ENCODE measurements at regions not wholly inside any gene's neighbourhood (a gene's known extent, or its start where the extent isn't known, plus 50 kb on each side); places are given as distances from the start of the nearest gene placed in this dataset. TPM values are rescaled to one million over a fixed set of nuclear protein-coding genes. Genes with fewer than 3 reads are reported as not detected.

- no peak overlapping the region for H3K9ac ChIP-seq
- no peak overlapping the region for H3K27ac ChIP-seq
- in situ Hi-C loops (cut with MboI) = no loop called here
- WGBS, 2 experiments (ENCODE audit: low coverage in 1 of 2, low lambda C conversion rate in 2 of 2, missing lambda C conversion rate in 2 of 2) = 83 to 85% methylated on average over 2 of the region's 2 CpGs
- H2AFZ ChIP-seq = 0 out of 2 replicates have a peak overlapping the region, but pooled peaks have one; percentile 16
- H3K27me3 ChIP-seq (replicated peaks; ENCODE audit: insufficient read depth) = no peaks in the 10 kb centered on the region
- no peak overlapping the region for H3K4me3 ChIP-seq
- no peaks in the 10 kb centered on the region for H3K9me2 ChIP-seq (ENCODE audit: insufficient read depth)
- H4K20me1 ChIP-seq (ENCODE audit: insufficient read depth) = no peaks in the 10 kb centered on the region
- H3K4me1 ChIP-seq (ENCODE audit: insufficient read depth) = peaks cover 14% of the 10 kb centered on the region
- H3K4me2 ChIP-seq (ENCODE audit: unreplicated experiment) = no peak overlapping the region
- DNase-seq = no peak
- H3K9me3 ChIP-seq (ENCODE audit: low read depth) = no peaks in the 10 kb centered on the region
- H3F3A ChIP-seq (ENCODE audit: insufficient read depth) = 0 out of 2 replicates have a peak, but pooled peaks cover 6% of the 10 kb centered on the region
- no peaks in the 10 kb centered on the region for H3K36me3 ChIP-seq (ENCODE audit: low read depth)
- TF ChIP-seq EZH2phosphoT487 (IDR thresholded peaks at IDR 0.05; ENCODE audit: insufficient read depth, low read depth) = no peak
- no peak for TF ChIP-seq EZH2 (IDR thresholded peaks at IDR 0.05; ENCODE audit: insufficient read depth, poor library complexity, severe bottlenecking)
- H3K79me2 ChIP-seq (ENCODE audit: insufficient read depth) = no peaks in the 10 kb centered on the region
These were observed 64.9 kb upstream of the TARS1 start for GRCh38 chr5:33375900-33376299.

GRCh38 chr5:33379757-33380156 lies 61.0 kb upstream of the TARS1 start:
- Histone ChIP-seq H2AFZ (no peak overlapping the region), H3F3A (ENCODE audit: insufficient read depth) (no peaks in the 10 kb centered on the region), H3K4me1 (ENCODE audit: insufficient read depth) (no peaks in the 10 kb centered on the region), H3K27ac (no peak overlapping the region), H3K9ac (no peak overlapping the region), H3K9me2 (ENCODE audit: insufficient read depth) (no peaks in the 10 kb centered on the region), H3K4me2 (ENCODE audit: unreplicated experiment) (no peak overlapping the region), H4K20me1 (ENCODE audit: insufficient read depth) (no peaks in the 10 kb centered on the region), H3K9me3 (ENCODE audit: low read depth) (no peaks in the 10 kb centered on the region), H3K27me3 (replicated peaks; ENCODE audit: insufficient read depth) (no peaks in the 10 kb centered on the region), H3K79me2 (ENCODE audit: insufficient read depth) (no peaks in the 10 kb centered on the region), H3K36me3 (ENCODE audit: low read depth) (no peaks in the 10 kb centered on the region), H3K4me3 (no peak overlapping the region)
- DNase-seq = peak; percentile 44
- in situ Hi-C loops (cut with MboI) = no loop called here
- 79 to 81% methylated on average over 10 of the region's 10 CpGs for WGBS, 2 experiments (ENCODE audit: low coverage in 1 of 2, low lambda C conversion rate in 2 of 2, missing lambda C conversion rate in 2 of 2)
- no peak for TF ChIP-seq EZH2phosphoT487 (IDR thresholded peaks at IDR 0.05; ENCODE audit: insufficient read depth, low read depth)
- no peak for TF ChIP-seq EZH2 (IDR thresholded peaks at IDR 0.05; ENCODE audit: insufficient read depth, poor library complexity, severe bottlenecking)

- DNase-seq = no peak
- Histone ChIP-seq H3K9ac (no peak overlapping the region), H3K9me3 (ENCODE audit: low read depth) (no peaks in the 10 kb centered on the region), H3K4me1 (ENCODE audit: insufficient read depth) (no peaks in the 10 kb centered on the region), H3K79me2 (ENCODE audit: insufficient read depth) (no peaks in the 10 kb centered on the region), H4K20me1 (ENCODE audit: insufficient read depth) (no peaks in the 10 kb centered on the region), H3K36me3 (ENCODE audit: low read depth) (no peaks in the 10 kb centered on the region), H3K9me2 (ENCODE audit: insufficient read depth) (no peaks in the 10 kb centered on the region), H3F3A (ENCODE audit: insufficient read depth) (no peaks in the 10 kb centered on the region), H3K4me3 (no peak overlapping the region), H2AFZ (no peak overlapping the region), H3K27ac (no peak overlapping the region), H3K4me2 (ENCODE audit: unreplicated experiment) (no peak overlapping the region), H3K27me3 (replicated peaks; ENCODE audit: insufficient read depth) (no peaks in the 10 kb centered on the region)
- in situ Hi-C loops (cut with MboI) = no loop called here
- no peak for TF ChIP-seq EZH2 (IDR thresholded peaks at IDR 0.05; ENCODE audit: insufficient read depth, poor library complexity, severe bottlenecking)
- TF ChIP-seq EZH2phosphoT487 (IDR thresholded peaks at IDR 0.05; ENCODE audit: insufficient read depth, low read depth) = no peak
- WGBS, 2 experiments (ENCODE audit: low coverage in 1 of 2, low lambda C conversion rate in 2 of 2, missing lambda C conversion rate in 2 of 2) = 88 to 91% methylated on average over 1 of the region's 1 CpG
These were observed 59.5 kb upstream of the TARS1 start for GRCh38 chr5:33381243-33381642.

Small RNA genes in the stretch of these regions (small RNA-seq; reads per million reads assigned to genes)
- gene AC010343.2 (ENCODE audit: low read depth, low replicate concordance) = not detected
- not detected for gene AC025459.1 (ENCODE audit: low read depth, low replicate concordance)
